ENCODE measurements at regions not wholly inside any gene's neighbourhood (a gene's known extent, or its start where the extent isn't known, plus 50 kb on each side); places are given as distances from the start of the nearest gene placed in this dataset.

- no peaks in the 10 kb centered on the region for H3K9me2 ChIP-seq (ENCODE audit: insufficient read depth, low read length)
- H4K20me1 ChIP-seq (ENCODE audit: insufficient read depth): no peaks in the 10 kb centered on the region
- no peaks in the 10 kb centered on the region for H3K79me2 ChIP-seq (replicated peaks; ENCODE audit: insufficient read depth, low read length)
- H3K27me3 ChIP-seq (ENCODE audit: insufficient read depth, low read depth, low read length): no peaks in the 10 kb centered on the region
- no peak overlapping the region for H3K27ac ChIP-seq (ENCODE audit: low read length)
- H3K9ac ChIP-seq (ENCODE audit: low read length): no peak overlapping the region
- no peak overlapping the region for H2AFZ ChIP-seq (ENCODE audit: low read depth, low read length)
- no peaks in the 10 kb centered on the region for H3K36me3 ChIP-seq (ENCODE audit: insufficient read depth, low read length)
- no peak overlapping the region for H3K4me2 ChIP-seq (ENCODE audit: low read length)
- H3F3A ChIP-seq (ENCODE audit: insufficient read depth, low read length, poor library complexity, severe bottlenecking): no peaks in the 10 kb centered on the region
- no peak for TF ChIP-seq SMC3 (conservative IDR thresholded peaks at IDR 0.05; ENCODE audit: poor library complexity)
- no peak for TF ChIP-seq MXI1 (conservative IDR thresholded peaks at IDR 0.05; ENCODE audit: poor library complexity, severe bottlenecking)
- no peak for TF ChIP-seq EP300 (conservative IDR thresholded peaks at IDR 0.05; ENCODE audit: poor library complexity, severe bottlenecking)
- TF ChIP-seq POLR2AphosphoS5 (IDR thresholded peaks at IDR 0.05): no peak
- TF ChIP-seq RAD21 (conservative IDR thresholded peaks at IDR 0.05): no peak
- TF ChIP-seq TAF1 (IDR thresholded peaks at IDR 0.05; ENCODE audit: low read depth): no peak
- TF ChIP-seq REST (IDR thresholded peaks at IDR 0.05; ENCODE audit: borderline replicate concordance): no peak
- no peak for TF ChIP-seq EZH2 (IDR thresholded peaks at IDR 0.05; ENCODE audit: borderline replicate concordance, insufficient read depth, low read length, poor library complexity, severe bottlenecking)
- no peak for TF ChIP-seq CTCF (IDR thresholded peaks at IDR 0.05; ENCODE audit: poor library complexity, severe bottlenecking)
- H3K9me3 ChIP-seq (ENCODE audit: low read length): no peaks in the 10 kb centered on the region
- no peak overlapping the region for H3K4me3 ChIP-seq (ENCODE audit: low read length)
These were observed 294.6 kb downstream of the PTTG2 start for GRCh38 chr4:38254825-38255224.

- H3K27ac ChIP-seq (ENCODE audit: low read length): no peak overlapping the region
These were observed 295.4 kb downstream of the PTTG2 start for GRCh38 chr4:38255572-38255971.

More at GRCh38 chr4:38255572-38255971, 295.4 kb downstream of the PTTG2 start:
- H3K36me3 ChIP-seq (ENCODE audit: insufficient read depth, low read length): no peaks in the 10 kb centered on the region
- TF ChIP-seq POLR2AphosphoS5 (IDR thresholded peaks at IDR 0.05) (no peak), REST (IDR thresholded peaks at IDR 0.05; ENCODE audit: borderline replicate concordance) (no peak), RAD21 (conservative IDR thresholded peaks at IDR 0.05) (no peak), SMC3 (conservative IDR thresholded peaks at IDR 0.05; ENCODE audit: poor library complexity) (no peak), EP300 (conservative IDR thresholded peaks at IDR 0.05; ENCODE audit: poor library complexity, severe bottlenecking) (no peak), MXI1 (conservative IDR thresholded peaks at IDR 0.05; ENCODE audit: poor library complexity, severe bottlenecking) (no peak), TAF1 (IDR thresholded peaks at IDR 0.05; ENCODE audit: low read depth) (no peak), EZH2 (IDR thresholded peaks at IDR 0.05; ENCODE audit: borderline replicate concordance, insufficient read depth, low read length, poor library complexity, severe bottlenecking) (no peak)
- H2AFZ ChIP-seq (ENCODE audit: low read depth, low read length): no peak overlapping the region
- H3F3A ChIP-seq (ENCODE audit: insufficient read depth, low read length, poor library complexity, severe bottlenecking): no peaks in the 10 kb centered on the region
- no peaks in the 10 kb centered on the region for H3K9me2 ChIP-seq (ENCODE audit: insufficient read depth, low read length)
- no peaks in the 10 kb centered on the region for H3K9me3 ChIP-seq (ENCODE audit: low read length)
- no peak overlapping the region for H3K4me2 ChIP-seq (ENCODE audit: low read length)
- H3K27me3 ChIP-seq (ENCODE audit: insufficient read depth, low read depth, low read length): no peaks in the 10 kb centered on the region
- H3K9ac ChIP-seq (ENCODE audit: low read length): no peak overlapping the region
- no peaks in the 10 kb centered on the region for H3K79me2 ChIP-seq (replicated peaks; ENCODE audit: insufficient read depth, low read length)
- H3K4me3 ChIP-seq (ENCODE audit: low read length): no peak overlapping the region
- no peaks in the 10 kb centered on the region for H4K20me1 ChIP-seq (ENCODE audit: insufficient read depth)
